ENCODE measurements at regions not wholly inside any gene's neighbourhood (a gene's known extent, or its start where the extent isn't known, plus 50 kb on each side); places are given as distances from the start of the nearest gene placed in this dataset.

DNA sequence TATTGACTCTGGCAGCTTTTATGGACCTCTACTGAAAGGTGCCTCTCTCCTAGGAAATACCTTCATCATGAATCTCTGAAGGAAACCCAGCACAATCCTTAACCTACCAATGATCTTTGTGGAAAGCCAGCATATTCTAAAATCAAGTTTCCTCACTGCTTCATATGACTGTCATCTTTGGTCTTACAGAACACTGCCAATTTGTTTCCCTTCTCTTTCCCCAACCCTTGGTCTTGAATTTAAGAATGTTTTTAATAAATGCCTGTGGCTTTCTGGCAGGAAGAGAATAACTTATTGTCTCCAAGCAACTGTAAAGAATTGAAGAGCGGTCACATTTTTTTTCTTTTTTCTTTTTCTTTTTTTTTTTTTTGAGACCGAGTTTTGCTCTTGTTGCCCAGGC, 427.6 kb downstream of the IPO8 start:
- peaks cover 3% of the 10 kb centered on the region; the same call in 1 of the 2 replicates for H3K9me3 ChIP-seq (ENCODE audit: control insufficient read depth, insufficient read depth, low read length)
- no CpG with 5 or more reads among the region's 2 CpGs for WGBS, 2 experiments (ENCODE audit: extremely low coverage in 2 of 2, insufficient read length in 1 of 2)
- BruUV-seq (replicated peaks): no TSS peak
- dilution Hi-C loops (cut with HindIII; ENCODE audit: low sequenced_read_pairs, unreplicated experiment) (no loop called here), in situ Hi-C loops (cut with MboI; ENCODE audit: low sequenced_read_pairs) (no loop called here), intact Hi-C loops (cut with micrococcal nuclease) (no loop called here)
- no peak overlapping the region for H2BK5ac ChIP-seq (ENCODE audit: low read depth, low read length, poor library complexity, severe bottlenecking)
- no peak for TF ChIP-seq CHD1 (IDR thresholded peaks at IDR 0.05; ENCODE audit: low read depth, low read length)
- TF ChIP-seq FOS (IDR thresholded peaks at IDR 0.05; ENCODE audit: low read depth, low read length): no peak
- TF ChIP-seq NFE2L2 (IDR thresholded peaks at IDR 0.05; ENCODE audit: low read depth, low read length): no peak
- TF ChIP-seq, protein P1, sequence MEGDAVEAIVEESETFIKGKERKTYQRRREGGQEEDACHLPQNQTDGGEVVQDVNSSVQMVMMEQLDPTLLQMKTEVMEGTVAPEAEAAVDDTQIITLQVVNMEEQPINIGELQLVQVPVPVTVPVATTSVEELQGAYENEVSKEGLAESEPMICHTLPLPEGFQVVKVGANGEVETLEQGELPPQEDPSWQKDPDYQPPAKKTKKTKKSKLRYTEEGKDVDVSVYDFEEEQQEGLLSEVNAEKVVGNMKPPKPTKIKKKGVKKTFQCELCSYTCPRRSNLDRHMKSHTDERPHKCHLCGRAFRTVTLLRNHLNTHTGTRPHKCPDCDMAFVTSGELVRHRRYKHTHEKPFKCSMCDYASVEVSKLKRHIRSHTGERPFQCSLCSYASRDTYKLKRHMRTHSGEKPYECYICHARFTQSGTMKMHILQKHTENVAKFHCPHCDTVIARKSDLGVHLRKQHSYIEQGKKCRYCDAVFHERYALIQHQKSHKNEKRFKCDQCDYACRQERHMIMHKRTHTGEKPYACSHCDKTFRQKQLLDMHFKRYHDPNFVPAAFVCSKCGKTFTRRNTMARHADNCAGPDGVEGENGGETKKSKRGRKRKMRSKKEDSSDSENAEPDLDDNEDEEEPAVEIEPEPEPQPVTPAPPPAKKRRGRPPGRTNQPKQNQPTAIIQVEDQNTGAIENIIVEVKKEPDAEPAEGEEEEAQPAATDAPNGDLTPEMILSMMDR (conservative IDR thresholded peaks at IDR 0.05; ENCODE audit: low read depth, low read length): no peak
- TF ChIP-seq RAD21 (IDR thresholded peaks at IDR 0.05; ENCODE audit: low read length): no peak
- TF ChIP-seq CEBPB (IDR thresholded peaks at IDR 0.05; ENCODE audit: low read depth, low read length): no peak
- no peak for TF ChIP-seq MAFK (IDR thresholded peaks at IDR 0.05; ENCODE audit: low read depth, low read length)
- no peak for TF ChIP-seq BHLHE40 (IDR thresholded peaks at IDR 0.05; ENCODE audit: low read depth, low read length)
- TF ChIP-seq SMC3 (IDR thresholded peaks at IDR 0.05; ENCODE audit: low read depth, low read length): no peak
- no peak for TF ChIP-seq POLR2A (IDR thresholded peaks at IDR 0.05; ENCODE audit: low read depth, low read length)
- TF ChIP-seq MXI1 (IDR thresholded peaks at IDR 0.05; ENCODE audit: borderline replicate concordance, low read depth, low read length): no peak
- TF ChIP-seq, protein P2, sequence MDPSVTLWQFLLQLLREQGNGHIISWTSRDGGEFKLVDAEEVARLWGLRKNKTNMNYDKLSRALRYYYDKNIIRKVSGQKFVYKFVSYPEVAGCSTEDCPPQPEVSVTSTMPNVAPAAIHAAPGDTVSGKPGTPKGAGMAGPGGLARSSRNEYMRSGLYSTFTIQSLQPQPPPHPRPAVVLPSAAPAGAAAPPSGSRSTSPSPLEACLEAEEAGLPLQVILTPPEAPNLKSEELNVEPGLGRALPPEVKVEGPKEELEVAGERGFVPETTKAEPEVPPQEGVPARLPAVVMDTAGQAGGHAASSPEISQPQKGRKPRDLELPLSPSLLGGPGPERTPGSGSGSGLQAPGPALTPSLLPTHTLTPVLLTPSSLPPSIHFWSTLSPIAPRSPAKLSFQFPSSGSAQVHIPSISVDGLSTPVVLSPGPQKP (IDR thresholded peaks at IDR 0.05; ENCODE audit: borderline replicate concordance, low read depth, low read length): no peak
- no peak for TF ChIP-seq USF2 (IDR thresholded peaks at IDR 0.05; ENCODE audit: low read depth, low read length)
- no peak for TF ChIP-seq RFX5 (IDR thresholded peaks at IDR 0.05; ENCODE audit: low read depth, low read length)
- no peak for TF ChIP-seq MAZ (IDR thresholded peaks at IDR 0.05; ENCODE audit: borderline replicate concordance, low read depth, low read length)
- no peak for TF ChIP-seq RCOR1 (IDR thresholded peaks at IDR 0.05; ENCODE audit: insufficient replicate concordance, low read length)
- no peak overlapping the region for H3K23ac ChIP-seq (ENCODE audit: low read depth, low read length)
- no peak overlapping the region for H2AK5ac ChIP-seq (ENCODE audit: low read depth, low read length)
- ATAC-seq (ENCODE audit: low read depth) (no peak), DNase-seq (no peak)
- no peak overlapping the region for H3K4ac ChIP-seq (ENCODE audit: low read depth, low read length)
- H2BK15ac ChIP-seq (ENCODE audit: low read depth, low read length): no peak overlapping the region
- ChIA-PET POLR2A (ENCODE audit: unreplicated experiment) (no interaction called here), CTCF (no interaction called here)
- no peaks in the 10 kb centered on the region for H4K20me1 ChIP-seq (ENCODE audit: insufficient read depth, low read length)
- no peak overlapping the region for H4K8ac ChIP-seq (ENCODE audit: low read depth in 2 of 2, low read length in 2 of 2)
- no peak overlapping the region for H2AK9ac ChIP-seq (replicated peaks; ENCODE audit: low read depth, low read length, poor library complexity)
- no peak overlapping the region for H3K14ac ChIP-seq (replicated peaks; ENCODE audit: low read depth, low read length)
- H2BK120ac ChIP-seq (ENCODE audit: low read depth, low read length): no peak overlapping the region
- no peak overlapping the region for H3K56ac ChIP-seq (ENCODE audit: extremely low read depth, insufficient read depth, low read length)
- no peak overlapping the region for H4K5ac ChIP-seq (ENCODE audit: low read depth, low read length)
- H3K27ac ChIP-seq (ENCODE audit: insufficient read depth, low read length): no peak overlapping the region
- no peak overlapping the region for H2AFZ ChIP-seq (replicated peaks; ENCODE audit: low read length, poor library complexity)
- no peak overlapping the region for H2BK20ac ChIP-seq (ENCODE audit: low read depth, low read length)
- H3K4me1 ChIP-seq (ENCODE audit: control insufficient read depth, insufficient read depth, low read length): no peaks in the 10 kb centered on the region
- no peak overlapping the region for H3K4me3 ChIP-seq (ENCODE audit: insufficient read depth, low read depth, low read length)
- H3K79me1 ChIP-seq (ENCODE audit: low read depth in 1 of 2, low read length in 2 of 2): no peaks in the 10 kb centered on the region
- H3K27me3 ChIP-seq (ENCODE audit: control insufficient read depth, insufficient read depth, low read length): no peaks in the 10 kb centered on the region
- H3K36me3 ChIP-seq (ENCODE audit: control insufficient read depth, insufficient read depth, low read length): no peaks in the 10 kb centered on the region
- no peak overlapping the region for H4K91ac ChIP-seq (ENCODE audit: insufficient read depth, low read depth, low read length)
- no peak overlapping the region for H3K4me2 ChIP-seq (ENCODE audit: low read depth, low read length)
- H3K9me1 ChIP-seq (ENCODE audit: insufficient read depth, low read length): no peaks in the 10 kb centered on the region
- H3K9ac ChIP-seq (ENCODE audit: low read depth, low read length): no peak overlapping the region
- no peak overlapping the region for H3K18ac ChIP-seq (ENCODE audit: low read depth, low read length)
